ENCODE measurements at regions not wholly inside any gene's neighbourhood (a gene's known extent, or its start where the extent isn't known, plus 50 kb on each side); places are given as distances from the start of the nearest gene placed in this dataset.

DNA sequence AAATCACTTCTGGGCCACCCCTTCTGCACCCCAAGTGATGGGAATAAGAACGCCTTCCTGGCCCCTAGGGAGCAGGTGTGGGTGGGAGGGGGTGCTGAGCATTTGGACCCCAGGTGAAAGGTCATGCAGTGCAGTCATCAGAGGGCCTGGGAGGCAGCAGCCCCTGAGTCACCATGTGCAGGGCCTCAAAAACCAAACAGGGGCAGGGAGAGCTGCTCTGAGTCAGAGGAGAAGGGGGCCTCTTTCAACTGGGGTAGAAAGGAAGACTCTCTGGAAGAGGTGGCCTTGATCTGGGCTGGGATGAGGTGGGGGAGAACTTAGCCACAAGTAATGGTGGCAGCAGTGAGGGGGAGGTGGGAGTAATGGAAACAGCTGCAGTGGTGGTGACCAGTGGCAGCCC, 164.3 kb downstream of the BUB3 start:
- TF ChIP-seq, protein P1, sequence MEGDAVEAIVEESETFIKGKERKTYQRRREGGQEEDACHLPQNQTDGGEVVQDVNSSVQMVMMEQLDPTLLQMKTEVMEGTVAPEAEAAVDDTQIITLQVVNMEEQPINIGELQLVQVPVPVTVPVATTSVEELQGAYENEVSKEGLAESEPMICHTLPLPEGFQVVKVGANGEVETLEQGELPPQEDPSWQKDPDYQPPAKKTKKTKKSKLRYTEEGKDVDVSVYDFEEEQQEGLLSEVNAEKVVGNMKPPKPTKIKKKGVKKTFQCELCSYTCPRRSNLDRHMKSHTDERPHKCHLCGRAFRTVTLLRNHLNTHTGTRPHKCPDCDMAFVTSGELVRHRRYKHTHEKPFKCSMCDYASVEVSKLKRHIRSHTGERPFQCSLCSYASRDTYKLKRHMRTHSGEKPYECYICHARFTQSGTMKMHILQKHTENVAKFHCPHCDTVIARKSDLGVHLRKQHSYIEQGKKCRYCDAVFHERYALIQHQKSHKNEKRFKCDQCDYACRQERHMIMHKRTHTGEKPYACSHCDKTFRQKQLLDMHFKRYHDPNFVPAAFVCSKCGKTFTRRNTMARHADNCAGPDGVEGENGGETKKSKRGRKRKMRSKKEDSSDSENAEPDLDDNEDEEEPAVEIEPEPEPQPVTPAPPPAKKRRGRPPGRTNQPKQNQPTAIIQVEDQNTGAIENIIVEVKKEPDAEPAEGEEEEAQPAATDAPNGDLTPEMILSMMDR (optimal IDR thresholded peaks at IDR 0.05 in 1 of 3, IDR thresholded peaks at IDR 0.05 in 1 of 3, conservative IDR thresholded peaks at IDR 0.05 in 1 of 3; ENCODE audit: extremely low read depth in 1 of 3, insufficient read depth in 2 of 3, low read length in 3 of 3), result no peak
- TF ChIP-seq EZH2 (IDR thresholded peaks at IDR 0.05; ENCODE audit: low read length), result no peak
